Panc1 (cell line): ENCODE measurements at regions not wholly inside any gene's neighbourhood (a gene's known extent, or its start where the extent isn't known, plus 50 kb on each side); places are given as distances from the start of the nearest gene placed in this dataset.

Source experiments
- POLR2AphosphoS5 ChIP-seq: IDR thresholded peaks from 2 replicates; pipeline ENCODE4 v1.6.1; 2012; ENCODE audit warnings: mild to moderate bottlenecking, low read depth, low read length, moderate library complexity
- REST ChIP-seq, 2 experiments: IDR thresholded peaks; 2 replicates each; pipeline ENCODE4 v1.6.1; 2011 to 2012; ENCODE audit warnings: low read depth in 2 of 2, control low read depth in 1 of 2, low read length in 1 of 2, mild to moderate bottlenecking in 1 of 2, moderate library complexity in 1 of 2; ENCODE audit not compliant: insufficient read depth in 1 of 2
- SIN3A ChIP-seq: IDR thresholded peaks from 2 replicates; pipeline ENCODE4 v1.6.1; 2012; ENCODE audit warnings: low read depth, mild to moderate bottlenecking, low read length, moderate library complexity, borderline replicate concordance; ENCODE audit not compliant: insufficient read depth
- TF ChIP-seq, protein P1 (sequence below): fragments of 450-650 bp; IDR thresholded peaks from 2 replicates; pipeline ENCODE4 v1.5.1; 2017; ENCODE audit warnings: mild to moderate bottlenecking

DNA sequence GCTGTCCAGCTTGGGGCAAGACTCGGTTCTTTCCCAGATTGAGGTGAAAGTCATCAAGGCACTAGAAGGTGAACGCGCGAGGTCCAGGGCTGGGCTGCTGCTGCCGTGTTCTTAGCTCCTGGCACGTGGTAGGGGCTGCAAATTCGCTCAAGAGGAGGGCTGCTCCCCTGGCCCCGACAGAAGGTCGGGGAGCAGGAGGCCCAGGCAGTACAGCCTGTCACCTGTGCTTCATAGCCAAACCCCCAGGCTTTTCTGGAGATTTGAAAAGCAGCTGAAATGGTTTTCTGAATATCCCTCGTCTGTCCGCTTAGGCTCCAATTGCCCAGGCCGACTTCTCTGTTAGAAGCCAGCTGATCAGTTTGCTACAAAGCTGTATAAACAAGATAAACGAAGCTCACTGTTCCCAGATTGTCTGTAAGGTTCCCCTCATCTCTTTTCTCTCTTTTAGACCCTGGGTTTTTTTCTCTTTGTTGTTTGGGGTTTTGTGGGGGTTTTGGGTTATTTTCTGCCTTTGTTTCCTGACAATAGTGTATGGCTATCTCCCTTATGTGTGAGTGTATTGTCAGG is 60.0 kb upstream of the STX18 start:
- TF ChIP-seq, protein P1, sequence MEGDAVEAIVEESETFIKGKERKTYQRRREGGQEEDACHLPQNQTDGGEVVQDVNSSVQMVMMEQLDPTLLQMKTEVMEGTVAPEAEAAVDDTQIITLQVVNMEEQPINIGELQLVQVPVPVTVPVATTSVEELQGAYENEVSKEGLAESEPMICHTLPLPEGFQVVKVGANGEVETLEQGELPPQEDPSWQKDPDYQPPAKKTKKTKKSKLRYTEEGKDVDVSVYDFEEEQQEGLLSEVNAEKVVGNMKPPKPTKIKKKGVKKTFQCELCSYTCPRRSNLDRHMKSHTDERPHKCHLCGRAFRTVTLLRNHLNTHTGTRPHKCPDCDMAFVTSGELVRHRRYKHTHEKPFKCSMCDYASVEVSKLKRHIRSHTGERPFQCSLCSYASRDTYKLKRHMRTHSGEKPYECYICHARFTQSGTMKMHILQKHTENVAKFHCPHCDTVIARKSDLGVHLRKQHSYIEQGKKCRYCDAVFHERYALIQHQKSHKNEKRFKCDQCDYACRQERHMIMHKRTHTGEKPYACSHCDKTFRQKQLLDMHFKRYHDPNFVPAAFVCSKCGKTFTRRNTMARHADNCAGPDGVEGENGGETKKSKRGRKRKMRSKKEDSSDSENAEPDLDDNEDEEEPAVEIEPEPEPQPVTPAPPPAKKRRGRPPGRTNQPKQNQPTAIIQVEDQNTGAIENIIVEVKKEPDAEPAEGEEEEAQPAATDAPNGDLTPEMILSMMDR: no peak
- no peak for TF ChIP-seq POLR2AphosphoS5
- TF ChIP-seq REST (IDR thresholded peaks at IDR 0.05; ENCODE audit: insufficient read depth in 1 of 2, low read depth in 2 of 2, low read length in 1 of 2): no peak
- TF ChIP-seq SIN3A: no peak
